Spinal cord (tissue), 9 donors: ENCODE measurements at regions not wholly inside any gene's neighbourhood (a gene's known extent, or its start where the extent isn't known, plus 50 kb on each side); places are given as distances from the start of the nearest gene placed in this dataset.

Experiments used
- DNase-seq, 6 donors: peaks; one replicate each; pipeline versions ENCODE4 v3.0.0 to v3.0.0-alpha.2; 2013 to 2015; ENCODE audit warnings: low spot score in 6 of 6, low read depth in 4 of 6
- H3K27ac ChIP-seq: one replicate; pipeline ENCODE4 v1.5.1; 2013; ENCODE audit warnings: low read depth, low read length, control low read depth
- H3K27me3 ChIP-seq: one replicate; pipeline ENCODE4 v1.6.1; 2013; ENCODE audit warnings: low read length; ENCODE audit not compliant: control insufficient read depth, insufficient read depth
- H3K36me3 ChIP-seq: one replicate; pipeline ENCODE4 v1.6.1; 2013; ENCODE audit warnings: low read length; ENCODE audit not compliant: control insufficient read depth, insufficient read depth
- H3K4me1 ChIP-seq: one replicate; pipeline ENCODE4 v1.6.1; 2013; ENCODE audit warnings: low read length; ENCODE audit not compliant: control insufficient read depth, insufficient read depth
- H3K4me3 ChIP-seq: one replicate; pipeline ENCODE4 v1.5.1; 2013; ENCODE audit warnings: low read depth, low read length, control low read depth
- H3K9me3 ChIP-seq: one replicate; pipeline ENCODE4 v1.6.1; 2013; ENCODE audit warnings: low read length; ENCODE audit not compliant: control insufficient read depth, insufficient read depth
- WGBS: methylation state at CpG from one replicate; pipeline ENCODE4 v1.1.5; 2013; ENCODE audit warnings: missing lambda C conversion rate; ENCODE audit not compliant: insufficient coverage; 5-methylcytosine and 5-hydroxymethylcytosine counted together
- donor health status: healthy.

DNA sequence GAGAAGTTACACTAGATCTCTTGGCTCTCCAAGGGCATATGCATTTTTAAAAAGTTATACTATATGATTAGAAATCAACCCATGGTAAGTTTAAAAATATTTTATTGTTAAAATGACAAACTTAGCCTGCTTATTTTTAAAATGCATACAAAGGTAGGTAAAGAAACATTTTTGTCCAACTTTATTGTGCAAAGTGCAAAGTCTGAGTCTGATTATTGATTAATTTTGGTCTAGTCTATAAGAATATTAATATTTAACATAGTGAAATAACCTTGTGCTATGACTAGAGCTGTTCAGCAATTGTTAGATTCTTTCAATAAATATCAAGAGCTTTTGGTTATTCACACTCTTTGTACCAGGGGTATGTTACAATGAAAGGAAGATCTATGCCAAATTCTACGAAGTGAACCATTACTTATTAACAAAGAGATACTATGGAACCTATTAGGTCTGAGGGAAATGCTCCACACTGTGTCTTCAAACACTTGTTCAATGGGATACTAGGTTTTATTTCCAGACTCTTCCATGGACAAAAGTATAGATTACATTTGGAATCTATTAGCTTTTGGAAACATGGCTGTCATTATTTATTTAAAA, 70.4 kb downstream of the DIPK2A start:
- Histone ChIP-seq H3K27ac (no peak overlapping the region), H3K4me1 (no peaks in the 10 kb centered on the region), H3K4me3 (no peak overlapping the region), H3K27me3 (no peaks in the 10 kb centered on the region), H3K9me3 (no peaks in the 10 kb centered on the region), H3K36me3 (no peaks in the 10 kb centered on the region)
- DNase-seq = no peak
- WGBS = no CpG with 5 or more reads among the region's 1 CpG

DNA sequence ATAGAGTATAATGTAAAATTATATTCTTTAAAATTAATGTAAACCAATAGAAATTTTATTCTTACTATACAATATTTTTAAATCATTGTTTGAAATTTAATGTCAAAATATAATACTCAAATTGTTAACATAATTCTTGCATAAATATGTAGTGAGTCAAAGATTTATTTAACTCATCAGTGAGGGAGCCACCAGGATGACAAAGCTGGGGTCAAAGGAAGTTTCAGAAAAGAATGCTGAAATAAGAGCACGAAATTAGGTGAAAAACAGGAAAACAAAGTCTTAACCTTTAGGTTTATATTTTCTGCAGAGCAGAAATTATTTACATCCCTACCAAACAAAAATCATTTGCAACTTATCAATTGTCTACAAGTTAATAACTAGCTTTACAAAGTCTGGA, 74.1 kb downstream of the DIPK2A start:
- Histone ChIP-seq H3K4me1 (no peaks in the 10 kb centered on the region), H3K27ac (no peak overlapping the region), H3K36me3 (no peaks in the 10 kb centered on the region), H3K9me3 (no peaks in the 10 kb centered on the region), H3K4me3 (no peak overlapping the region), H3K27me3 (no peaks in the 10 kb centered on the region)
- no peak for DNase-seq
- no CpG with 5 or more reads among the region's 1 CpG for WGBS

DNA sequence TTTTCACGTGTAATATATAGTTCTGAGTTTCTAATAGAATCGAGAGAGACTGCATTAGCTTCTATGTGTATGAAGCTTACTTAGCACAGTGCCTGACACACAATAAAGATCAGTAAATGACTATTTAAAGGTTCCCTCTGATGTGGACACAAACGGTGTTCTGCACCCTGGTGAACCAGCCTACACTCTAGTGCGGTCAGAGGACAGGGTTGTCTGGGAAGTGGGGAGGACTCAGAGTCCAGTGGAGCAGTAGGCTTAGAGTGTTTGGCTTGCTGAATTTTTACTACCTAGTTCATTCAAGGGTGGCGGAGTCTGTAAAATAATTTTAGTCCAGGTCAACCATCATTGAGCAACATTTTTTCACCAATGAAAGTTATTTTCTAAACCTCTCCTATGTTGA, 77.8 kb downstream of the DIPK2A start:
- H3K36me3 ChIP-seq = no peaks in the 10 kb centered on the region
- no peak for DNase-seq
- WGBS = 100% methylated on average over 2 of the region's 5 CpGs
- H3K4me3 ChIP-seq = no peak overlapping the region
- no peaks in the 10 kb centered on the region for H3K4me1 ChIP-seq
- H3K27me3 ChIP-seq = no peaks in the 10 kb centered on the region
- H3K9me3 ChIP-seq = no peaks in the 10 kb centered on the region
- H3K27ac ChIP-seq = no peak overlapping the region

DNA sequence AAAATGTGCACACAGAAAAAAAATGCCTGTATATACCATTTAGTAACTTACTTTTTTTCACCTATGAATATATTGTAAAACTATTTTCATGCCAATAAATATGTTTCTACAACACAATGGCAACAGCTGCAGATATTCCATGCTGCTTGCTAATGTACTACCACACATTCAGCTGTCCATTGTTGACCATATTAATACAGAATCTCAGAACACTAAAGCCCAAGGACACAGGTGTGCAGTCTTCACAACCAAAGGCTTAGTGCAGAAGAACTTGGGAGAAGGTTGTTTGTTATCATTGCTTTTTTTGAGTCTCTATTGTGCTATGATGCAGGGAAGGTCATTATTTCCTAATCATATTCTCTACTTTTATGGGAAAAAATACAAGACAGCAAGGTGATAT, 79.6 kb downstream of the DIPK2A start:
- no peaks in the 10 kb centered on the region for H3K36me3 ChIP-seq
- H3K4me1 ChIP-seq = no peaks in the 10 kb centered on the region
- no peak for DNase-seq
- H3K9me3 ChIP-seq = no peaks in the 10 kb centered on the region
- no peak overlapping the region for H3K4me3 ChIP-seq
- no peaks in the 10 kb centered on the region for H3K27me3 ChIP-seq
- no peak overlapping the region for H3K27ac ChIP-seq

DNA sequence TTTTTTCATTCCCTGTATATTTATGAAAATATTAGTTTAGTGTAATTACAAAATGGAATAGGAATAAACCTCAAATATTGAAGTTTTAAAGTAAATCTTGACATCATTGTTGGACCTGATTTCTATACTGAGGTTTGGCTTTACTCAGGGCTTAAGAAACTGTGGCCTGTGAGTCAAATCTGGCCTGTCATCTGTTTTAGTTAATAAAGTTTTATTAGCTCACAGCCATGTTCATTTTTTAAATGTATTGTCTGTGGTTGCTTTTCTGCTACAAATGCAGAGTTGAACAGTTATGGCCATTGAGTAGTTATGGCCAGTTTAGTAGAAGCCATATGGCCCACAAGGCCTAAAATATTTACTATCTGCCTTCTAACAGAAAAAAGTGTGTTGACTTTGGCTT, 80.7 kb downstream of the DIPK2A start:
- H3K27me3 ChIP-seq = no peaks in the 10 kb centered on the region
- no peaks in the 10 kb centered on the region for H3K36me3 ChIP-seq
- H3K4me1 ChIP-seq = no peaks in the 10 kb centered on the region
- no peaks in the 10 kb centered on the region for H3K9me3 ChIP-seq
- DNase-seq = no peak
- H3K27ac ChIP-seq = no peak overlapping the region
- H3K4me3 ChIP-seq = no peak overlapping the region

DNA sequence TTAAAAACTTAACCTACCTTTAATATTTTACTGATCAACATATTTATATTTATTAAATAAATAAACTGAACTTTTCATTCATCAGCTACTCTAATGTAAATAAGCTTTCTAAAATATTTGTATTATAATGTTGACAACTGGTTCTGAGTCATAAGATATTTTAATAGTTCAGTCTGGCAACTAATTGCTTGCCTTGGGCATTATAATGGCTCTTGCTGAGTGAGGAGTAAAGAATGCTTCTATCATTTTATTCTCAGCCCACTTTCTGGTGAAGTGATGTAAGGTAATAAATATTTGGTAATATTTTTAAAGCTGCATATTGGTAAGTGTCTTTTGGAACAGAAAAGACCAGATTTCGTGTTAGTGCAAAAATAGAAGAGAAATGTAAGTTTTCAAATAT, 81.5 kb downstream of the DIPK2A start:
- H3K4me3 ChIP-seq = no peak overlapping the region
- no peaks in the 10 kb centered on the region for H3K9me3 ChIP-seq
- DNase-seq = no peak
- no peaks in the 10 kb centered on the region for H3K27me3 ChIP-seq
- H3K27ac ChIP-seq = no peak overlapping the region
- H3K4me1 ChIP-seq = no peaks in the 10 kb centered on the region
- no CpG with 5 or more reads among the region's 1 CpG for WGBS
- H3K36me3 ChIP-seq = no peaks in the 10 kb centered on the region

DNA sequence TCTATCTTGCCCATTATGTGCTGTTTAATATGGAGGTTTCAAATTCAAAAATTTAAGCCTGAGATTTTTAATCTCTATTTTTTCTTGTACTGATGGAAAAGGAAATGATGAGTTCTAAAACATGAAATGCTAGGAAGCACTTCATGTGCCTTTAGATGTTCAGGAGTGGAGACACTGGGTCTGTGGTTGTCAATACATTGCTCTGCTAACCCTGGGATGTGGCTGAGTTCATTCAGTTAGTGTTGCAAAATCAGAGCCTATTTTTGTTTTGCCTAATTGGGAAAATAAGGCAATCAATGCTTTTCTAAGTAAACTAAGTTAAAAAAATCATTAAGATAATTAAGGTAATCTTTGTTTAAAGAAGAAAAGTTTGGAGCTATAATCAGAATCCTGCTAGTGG, 83.1 kb downstream of the DIPK2A start:
- H3K36me3 ChIP-seq = no peaks in the 10 kb centered on the region
- no peaks in the 10 kb centered on the region for H3K27me3 ChIP-seq
- H3K4me1 ChIP-seq = no peaks in the 10 kb centered on the region
- no peak overlapping the region for H3K4me3 ChIP-seq
- H3K9me3 ChIP-seq = no peaks in the 10 kb centered on the region
- no peak for DNase-seq
- no peak overlapping the region for H3K27ac ChIP-seq

- no peaks in the 10 kb centered on the region for H3K27me3 ChIP-seq
- no peaks in the 10 kb centered on the region for H3K36me3 ChIP-seq
- H3K27ac ChIP-seq = no peak overlapping the region
- H3K4me3 ChIP-seq = no peak overlapping the region
- H3K4me1 ChIP-seq = no peaks in the 10 kb centered on the region
- no CpG with 5 or more reads among the region's 1 CpG for WGBS
- DNase-seq = no peak
- no peaks in the 10 kb centered on the region for H3K9me3 ChIP-seq
Measured at GRCh38 chr3:144055604-144056003, 84.0 kb downstream of the DIPK2A start.

DNA sequence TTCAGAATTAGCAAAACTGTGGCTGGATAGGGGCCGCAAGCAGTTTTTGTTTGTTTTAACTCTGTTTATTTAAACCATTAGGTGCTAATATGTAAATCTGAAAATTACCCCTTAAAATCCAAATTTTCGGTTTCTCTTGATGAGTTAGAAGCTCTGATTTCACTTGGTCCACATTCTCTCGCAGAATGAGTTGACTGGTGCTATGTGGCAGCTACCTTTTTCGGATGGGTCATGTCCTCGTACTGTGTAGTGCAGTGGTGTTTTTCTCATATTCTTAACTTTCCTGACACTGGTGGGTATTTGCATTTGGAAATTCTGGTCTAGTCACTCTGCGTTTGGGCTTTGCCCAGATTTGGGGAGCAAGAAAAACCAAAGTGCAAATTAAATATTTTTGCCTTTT, 87.1 kb downstream of the DIPK2A start:
- WGBS = no CpG with 5 or more reads among the region's 6 CpGs
- H3K4me1 ChIP-seq = no peaks in the 10 kb centered on the region
- H3K4me3 ChIP-seq = no peak overlapping the region
- no peaks in the 10 kb centered on the region for H3K9me3 ChIP-seq
- DNase-seq = no peak
- no peaks in the 10 kb centered on the region for H3K36me3 ChIP-seq
- no peaks in the 10 kb centered on the region for H3K27me3 ChIP-seq
- H3K27ac ChIP-seq = no peak overlapping the region

DNA sequence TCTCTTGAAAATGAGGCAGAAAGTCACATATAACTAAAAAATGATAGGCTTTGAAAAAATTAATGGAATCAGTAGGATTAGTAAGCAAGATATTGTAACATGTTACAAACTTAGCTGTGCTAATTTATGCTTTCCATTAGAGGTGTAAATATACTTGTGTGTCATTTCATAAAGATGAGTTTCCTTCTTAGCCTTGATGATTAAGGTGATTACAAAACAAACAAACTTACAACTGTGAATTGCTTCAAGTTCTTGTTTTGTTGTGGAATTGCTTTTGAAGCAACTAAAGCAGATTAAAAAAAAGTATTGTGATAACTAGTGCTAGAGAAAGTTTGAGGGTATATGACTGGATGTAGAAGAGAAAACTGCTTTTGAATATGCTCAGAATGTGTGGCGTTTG, 87.9 kb downstream of the DIPK2A start:
- DNase-seq = no peak
- Histone ChIP-seq H3K4me1 (no peaks in the 10 kb centered on the region), H3K27me3 (no peaks in the 10 kb centered on the region), H3K36me3 (no peaks in the 10 kb centered on the region), H3K9me3 (no peaks in the 10 kb centered on the region), H3K4me3 (no peak overlapping the region), H3K27ac (no peak overlapping the region)
- no CpG with 5 or more reads among the region's 1 CpG for WGBS
